ENCODE measurements at regions not wholly inside any gene's neighbourhood (a gene's known extent, or its start where the extent isn't known, plus 50 kb on each side); places are given as distances from the start of the nearest gene placed in this dataset.

GRCh38 chr16:63563819-63564505 lies 1527.7 kb upstream of the CDH8 start:
- H2AFZ ChIP-seq (ENCODE audit: low read length), result no peak overlapping the region
- H3K79me2 ChIP-seq (ENCODE audit: insufficient read depth, low read length), result no peaks in the 10 kb centered on the region
- no peaks in the 10 kb centered on the region for H3K9me3 ChIP-seq (ENCODE audit: low read depth, low read length)
- H3K27me3 ChIP-seq (ENCODE audit: insufficient read depth, low read length), result no peaks in the 10 kb centered on the region
- no peak overlapping the region for H3K27ac ChIP-seq (ENCODE audit: low read depth, low read length)
- H4K20me1 ChIP-seq (ENCODE audit: insufficient read depth, low read length), result no peaks in the 10 kb centered on the region
- no peaks in the 10 kb centered on the region for H3K4me1 ChIP-seq (ENCODE audit: insufficient read depth, low read length)
- DNase-seq (ENCODE audit: insufficient read length, low spot score, missing footprints), result no peak
- no peak for TF ChIP-seq CTCF (IDR thresholded peaks at IDR 0.05; ENCODE audit: extremely low read depth, low read depth, low read length)
- no peak overlapping the region for H3K4me3 ChIP-seq (ENCODE audit: insufficient read depth, low read length)
- no peak overlapping the region for H3K4me2 ChIP-seq (ENCODE audit: insufficient read depth, low read length)
- no peaks in the 10 kb centered on the region for H3K36me3 ChIP-seq (ENCODE audit: insufficient read depth, low read length)

- DNase-seq (ENCODE audit: insufficient read length, low spot score, missing footprints), result no peak
- Histone ChIP-seq H3K4me3 (ENCODE audit: insufficient read depth, low read length) (no peak overlapping the region), H3K36me3 (ENCODE audit: insufficient read depth, low read length) (no peaks in the 10 kb centered on the region), H3K4me2 (ENCODE audit: insufficient read depth, low read length) (no peak overlapping the region), H2AFZ (ENCODE audit: low read length) (no peak overlapping the region), H3K27ac (ENCODE audit: low read depth, low read length) (no peak overlapping the region), H3K27me3 (ENCODE audit: insufficient read depth, low read length) (no peaks in the 10 kb centered on the region), H4K20me1 (ENCODE audit: insufficient read depth, low read length) (no peaks in the 10 kb centered on the region), H3K79me2 (ENCODE audit: insufficient read depth, low read length) (no peaks in the 10 kb centered on the region), H3K9me3 (ENCODE audit: low read depth, low read length) (no peaks in the 10 kb centered on the region), H3K4me1 (ENCODE audit: insufficient read depth, low read length) (no peaks in the 10 kb centered on the region)
- TF ChIP-seq CTCF (IDR thresholded peaks at IDR 0.05; ENCODE audit: extremely low read depth, low read depth, low read length), result no peak
Observed at GRCh38 chr16:63553980-63554379, 1517.7 kb upstream of the CDH8 start.

- no peaks in the 10 kb centered on the region for H3K27me3 ChIP-seq (ENCODE audit: insufficient read depth, low read length)
- DNase-seq (ENCODE audit: insufficient read length, low spot score, missing footprints), result no peak
- no peak overlapping the region for H2AFZ ChIP-seq (ENCODE audit: low read length)
- H4K20me1 ChIP-seq (ENCODE audit: insufficient read depth, low read length), result no peaks in the 10 kb centered on the region
- no peaks in the 10 kb centered on the region for H3K4me1 ChIP-seq (ENCODE audit: insufficient read depth, low read length)
- H3K79me2 ChIP-seq (ENCODE audit: insufficient read depth, low read length), result no peaks in the 10 kb centered on the region
- no peak overlapping the region for H3K27ac ChIP-seq (ENCODE audit: low read depth, low read length)
- no peak overlapping the region for H3K4me2 ChIP-seq (ENCODE audit: insufficient read depth, low read length)
- H3K4me3 ChIP-seq (ENCODE audit: insufficient read depth, low read length), result no peak overlapping the region
- no peaks in the 10 kb centered on the region for H3K36me3 ChIP-seq (ENCODE audit: insufficient read depth, low read length)
- no peak for TF ChIP-seq CTCF (IDR thresholded peaks at IDR 0.05; ENCODE audit: extremely low read depth, low read depth, low read length)
- no peaks in the 10 kb centered on the region for H3K9me3 ChIP-seq (ENCODE audit: low read depth, low read length)
Observed at GRCh38 chr16:63539276-63539675, 1503.0 kb upstream of the CDH8 start.

- H3K36me3 ChIP-seq (ENCODE audit: insufficient read depth, low read length), result no peaks in the 10 kb centered on the region
- H3K27me3 ChIP-seq (ENCODE audit: insufficient read depth, low read length), result no peaks in the 10 kb centered on the region
- no peaks in the 10 kb centered on the region for H3K4me1 ChIP-seq (ENCODE audit: insufficient read depth, low read length)
- no peak overlapping the region for H3K27ac ChIP-seq (ENCODE audit: low read depth, low read length)
- H2AFZ ChIP-seq (ENCODE audit: low read length), result no peak overlapping the region
- no peak for TF ChIP-seq CTCF (IDR thresholded peaks at IDR 0.05; ENCODE audit: extremely low read depth, low read depth, low read length)
- H3K4me3 ChIP-seq (ENCODE audit: insufficient read depth, low read length), result no peak overlapping the region
- H3K9me3 ChIP-seq (ENCODE audit: low read depth, low read length), result no peaks in the 10 kb centered on the region
- no peaks in the 10 kb centered on the region for H3K79me2 ChIP-seq (ENCODE audit: insufficient read depth, low read length)
- H4K20me1 ChIP-seq (ENCODE audit: insufficient read depth, low read length), result no peaks in the 10 kb centered on the region
- no peak for DNase-seq (ENCODE audit: insufficient read length, low spot score, missing footprints)
- H3K4me2 ChIP-seq (ENCODE audit: insufficient read depth, low read length), result no peak overlapping the region
Observed at GRCh38 chr16:63530974-63531373, 1494.7 kb upstream of the CDH8 start.

All from osteoblast (primary cell).